ENCODE measurements at regions not wholly inside any gene's neighbourhood (a gene's known extent, or its start where the extent isn't known, plus 50 kb on each side); places are given as distances from the start of the nearest gene placed in this dataset.

DNA sequence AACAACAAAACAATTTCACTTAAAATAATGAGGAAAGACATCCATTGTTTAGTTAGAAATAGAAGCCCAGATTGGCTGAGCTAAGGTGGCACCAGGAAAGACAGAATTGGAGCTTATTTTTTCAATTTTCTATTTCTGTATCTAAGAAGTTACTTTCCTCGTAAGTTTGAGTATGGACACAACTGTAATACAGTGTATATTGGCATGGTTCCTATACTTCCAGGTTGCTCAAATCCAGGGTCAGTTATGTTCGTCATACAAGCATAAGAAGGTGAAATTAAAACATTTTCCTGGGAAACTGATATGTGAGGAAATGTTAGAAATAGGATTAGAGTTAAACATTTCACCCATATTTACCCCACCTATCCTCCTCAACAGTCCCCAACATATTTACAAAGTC is 170.4 kb upstream of the AGA start:
- Histone ChIP-seq H3K27ac (no peak overlapping the region), H3K27me3 (no peaks in the 10 kb centered on the region), H3K4me1 (no peaks in the 10 kb centered on the region), H3K9me3 (no peaks in the 10 kb centered on the region), H3K36me3 (no peaks in the 10 kb centered on the region), H3K4me3 (no peak overlapping the region)
- TF ChIP-seq, protein P1, sequence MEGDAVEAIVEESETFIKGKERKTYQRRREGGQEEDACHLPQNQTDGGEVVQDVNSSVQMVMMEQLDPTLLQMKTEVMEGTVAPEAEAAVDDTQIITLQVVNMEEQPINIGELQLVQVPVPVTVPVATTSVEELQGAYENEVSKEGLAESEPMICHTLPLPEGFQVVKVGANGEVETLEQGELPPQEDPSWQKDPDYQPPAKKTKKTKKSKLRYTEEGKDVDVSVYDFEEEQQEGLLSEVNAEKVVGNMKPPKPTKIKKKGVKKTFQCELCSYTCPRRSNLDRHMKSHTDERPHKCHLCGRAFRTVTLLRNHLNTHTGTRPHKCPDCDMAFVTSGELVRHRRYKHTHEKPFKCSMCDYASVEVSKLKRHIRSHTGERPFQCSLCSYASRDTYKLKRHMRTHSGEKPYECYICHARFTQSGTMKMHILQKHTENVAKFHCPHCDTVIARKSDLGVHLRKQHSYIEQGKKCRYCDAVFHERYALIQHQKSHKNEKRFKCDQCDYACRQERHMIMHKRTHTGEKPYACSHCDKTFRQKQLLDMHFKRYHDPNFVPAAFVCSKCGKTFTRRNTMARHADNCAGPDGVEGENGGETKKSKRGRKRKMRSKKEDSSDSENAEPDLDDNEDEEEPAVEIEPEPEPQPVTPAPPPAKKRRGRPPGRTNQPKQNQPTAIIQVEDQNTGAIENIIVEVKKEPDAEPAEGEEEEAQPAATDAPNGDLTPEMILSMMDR (IDR thresholded peaks at IDR 0.05), result no peak
- intact Hi-C loops (cut with DNase I), result no loop called here
- DNase-seq (no peak), ATAC-seq (no peak)

DNA sequence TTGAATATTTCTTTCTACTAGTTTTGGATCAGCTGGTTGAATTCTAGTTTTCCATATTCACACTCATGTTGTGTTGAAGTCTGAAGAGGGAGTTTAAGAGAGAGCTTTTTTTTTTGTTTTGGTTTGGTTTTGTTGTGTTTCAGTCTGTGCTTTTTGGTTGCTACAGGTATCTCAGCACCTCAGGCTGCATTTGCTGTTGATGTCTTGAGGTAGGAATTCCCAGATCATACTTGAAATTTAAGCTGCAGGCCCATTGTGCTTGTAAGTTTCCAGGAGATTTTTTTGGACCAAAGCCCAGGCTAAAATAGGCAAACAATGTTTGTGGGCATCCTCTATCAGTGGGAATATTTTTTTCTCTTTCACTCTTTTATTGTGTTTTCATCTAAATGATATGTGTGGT is 190.2 kb upstream of the AGA start:
- ATAC-seq (no peak), DNase-seq (no peak)
- H3K27ac ChIP-seq, result no peak overlapping the region
- no peaks in the 10 kb centered on the region for H3K4me1 ChIP-seq
- intact Hi-C loops (cut with DNase I), result no loop called here
- H3K27me3 ChIP-seq, result no peaks in the 10 kb centered on the region
- no peak overlapping the region for H3K4me3 ChIP-seq
- H3K36me3 ChIP-seq, result no peaks in the 10 kb centered on the region
- TF ChIP-seq, protein P1 (IDR thresholded peaks at IDR 0.05), result no peak
- H3K9me3 ChIP-seq, result no peaks in the 10 kb centered on the region

DNA sequence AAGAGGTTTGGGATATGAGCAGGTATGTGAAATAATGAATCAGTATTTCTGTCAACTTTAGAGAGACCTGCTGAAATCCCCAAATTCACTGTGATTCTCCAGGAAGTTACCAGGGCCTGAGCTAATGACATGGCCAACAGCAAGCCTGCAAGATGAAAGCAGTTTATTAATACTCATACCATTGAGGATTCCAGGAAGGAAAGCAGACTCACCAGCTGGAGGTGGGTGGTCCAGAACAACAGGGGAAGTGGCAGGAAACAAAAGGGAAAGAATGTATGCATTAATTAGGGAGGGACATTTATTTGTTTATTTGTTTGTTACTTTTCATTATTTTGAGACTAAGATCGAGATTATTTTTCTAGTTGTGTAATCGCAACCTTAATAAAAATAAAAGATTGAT is 196.6 kb upstream of the AGA start:
- TF ChIP-seq, protein P1 (IDR thresholded peaks at IDR 0.05), result no peak
- H3K36me3 ChIP-seq, result no peaks in the 10 kb centered on the region
- DNase-seq, result no peak
- no peak overlapping the region for H3K27ac ChIP-seq
- ATAC-seq, result no peak
- no peaks in the 10 kb centered on the region for H3K9me3 ChIP-seq
- intact Hi-C loops (cut with DNase I), result no loop called here
- H3K4me3 ChIP-seq, result no peak overlapping the region
- H3K27me3 ChIP-seq, result no peaks in the 10 kb centered on the region
- no peaks in the 10 kb centered on the region for H3K4me1 ChIP-seq

DNA sequence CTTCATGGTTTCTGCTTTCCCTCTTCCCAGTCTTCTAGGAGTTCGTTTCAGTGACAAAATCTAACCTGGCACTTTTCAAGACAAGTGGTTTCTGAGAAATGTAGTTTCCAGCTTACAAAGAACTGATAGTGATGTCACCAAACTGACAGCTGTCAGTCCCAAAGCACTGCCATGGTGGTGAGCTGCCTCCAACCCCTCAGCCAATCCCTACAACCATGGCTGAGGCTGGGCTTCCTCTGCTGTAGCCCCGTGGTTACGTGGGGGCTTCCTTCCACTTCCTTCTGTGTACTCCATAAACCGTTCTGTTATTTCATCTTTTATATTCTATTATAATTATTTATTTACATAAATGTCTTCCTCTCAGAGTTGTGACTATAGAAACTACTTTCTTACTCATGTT is 198.6 kb upstream of the AGA start:
- H3K27ac ChIP-seq, result no peak overlapping the region
- no peaks in the 10 kb centered on the region for H3K36me3 ChIP-seq
- H3K9me3 ChIP-seq, result no peaks in the 10 kb centered on the region
- intact Hi-C loops (cut with DNase I), result no loop called here
- no peak for ATAC-seq
- no peaks in the 10 kb centered on the region for H3K4me1 ChIP-seq
- H3K4me3 ChIP-seq, result no peak overlapping the region
- DNase-seq, result no peak
- no peaks in the 10 kb centered on the region for H3K27me3 ChIP-seq
- TF ChIP-seq, protein P1 (IDR thresholded peaks at IDR 0.05), result no peak

DNA sequence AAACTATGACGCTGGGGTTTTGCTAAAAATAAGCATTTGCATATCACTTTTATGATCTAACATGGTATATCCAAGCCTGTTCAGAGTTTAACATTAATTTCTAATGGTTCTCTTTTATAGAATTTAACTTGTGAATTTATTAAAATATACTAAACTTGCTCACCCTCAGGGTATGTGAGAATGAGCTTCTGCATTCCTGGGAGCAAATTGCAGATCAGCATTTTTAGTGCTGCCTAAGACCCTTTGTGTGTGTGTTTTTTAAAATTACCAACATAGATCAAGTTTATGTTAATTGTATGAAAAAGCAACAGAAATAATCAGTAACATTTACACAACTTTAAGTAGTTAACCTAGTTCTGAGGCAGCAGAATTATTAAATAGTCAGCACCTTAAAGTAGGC is 218.0 kb upstream of the AGA start:
- Histone ChIP-seq H3K4me1 (no peaks in the 10 kb centered on the region), H3K9me3 (no peaks in the 10 kb centered on the region), H3K36me3 (no peaks in the 10 kb centered on the region), H3K27ac (no peak overlapping the region), H3K4me3 (no peak overlapping the region), H3K27me3 (no peaks in the 10 kb centered on the region)
- intact Hi-C loops (cut with DNase I), result no loop called here
- no peak for ATAC-seq
- DNase-seq, result no peak
- TF ChIP-seq, protein P1 (IDR thresholded peaks at IDR 0.05), result no peak

DNA sequence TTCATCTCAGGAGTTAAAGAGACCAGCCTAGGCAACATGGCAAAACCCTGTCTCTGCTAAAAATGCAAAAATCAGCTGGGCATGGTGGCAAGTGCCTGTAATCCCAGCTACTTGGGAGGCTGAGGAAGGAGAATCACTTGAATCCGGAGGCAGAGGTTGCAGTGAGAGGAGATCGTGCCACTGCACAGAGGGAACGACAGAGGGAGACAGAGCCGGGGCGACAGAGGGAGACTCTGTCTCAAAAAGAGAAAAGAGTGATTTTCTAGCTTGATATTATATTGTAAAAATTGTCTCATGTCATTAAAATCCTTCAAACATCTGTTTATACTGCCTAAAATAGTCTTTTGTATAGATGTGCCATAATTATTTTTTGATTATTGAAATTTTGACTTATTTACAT is 225.4 kb upstream of the AGA start:
- Histone ChIP-seq H3K36me3 (no peaks in the 10 kb centered on the region), H3K27ac (no peak overlapping the region), H3K27me3 (no peaks in the 10 kb centered on the region), H3K4me3 (no peak overlapping the region), H3K9me3 (no peaks in the 10 kb centered on the region), H3K4me1 (no peaks in the 10 kb centered on the region)
- ATAC-seq (no peak), DNase-seq (no peak)
- intact Hi-C loops (cut with DNase I), result no loop called here
- TF ChIP-seq, protein P1 (IDR thresholded peaks at IDR 0.05), result no peak
